PC-3 (cell line): ENCODE measurements at regions not wholly inside any gene's neighbourhood (a gene's known extent, or its start where the extent isn't known, plus 50 kb on each side); places are given as distances from the start of the nearest gene placed in this dataset.

Source experiments
- CTCF ChIP-seq: fragments of 300-600 bp; sonication (generic); conservative IDR thresholded peaks from 2 replicates; pipeline ENCODE4 v1.5.1; 2017; ENCODE audit warnings: antibody characterized with exemption, low read depth, mild to moderate bottlenecking, low read length
- EZH2 ChIP-seq: fragments of 300-600 bp; sonication (generic); IDR thresholded peaks from one replicate; pipeline ENCODE4 v1.6.1; 2017; ENCODE audit warnings: antibody characterized with exemption, mild to moderate bottlenecking, low read length; ENCODE audit not compliant: unreplicated experiment

GRCh38 chr2:42910645-42911405 is 118.4 kb upstream of the HAAO start:
- TF ChIP-seq CTCF (no peak), EZH2 (no peak)
